GM21737 (cell line): ENCODE measurements at regions not wholly inside any gene's neighbourhood (a gene's known extent, or its start where the extent isn't known, plus 50 kb on each side); places are given as distances from the start of the nearest gene placed in this dataset.

ENCODE experiments used
- ATAC-seq: cut with Tn5 transposase; IDR thresholded peaks from one replicate; pipeline ENCODE4 v1.9.1; 2021; ENCODE audit warnings: mild to moderate bottlenecking, moderate library complexity; ENCODE audit not compliant: unreplicated experiment

DNA sequence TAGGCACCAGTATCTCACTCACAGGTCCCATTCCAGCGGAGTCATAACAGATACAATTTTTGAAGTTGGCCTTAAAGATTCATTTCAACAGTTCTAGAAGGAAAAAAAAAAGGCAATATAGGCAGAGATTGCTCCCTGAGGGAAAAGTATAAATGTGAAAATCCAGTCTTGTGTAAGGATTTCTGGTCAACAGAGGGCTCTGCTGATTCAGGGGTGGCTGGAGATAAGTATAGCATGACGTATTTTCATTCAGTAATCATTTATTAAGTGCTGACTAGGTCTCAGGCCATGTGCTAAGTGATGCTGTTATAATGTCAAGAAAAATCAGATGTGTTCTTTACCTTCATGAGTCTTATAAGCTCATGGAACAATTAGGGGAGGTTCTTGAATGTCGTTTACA, 377.3 kb upstream of the MEF2C start:
- ATAC-seq: no peak

GRCh38 chr5:89255845-89256463, 373.0 kb upstream of the MEF2C start:
- no peak for ATAC-seq

DNA sequence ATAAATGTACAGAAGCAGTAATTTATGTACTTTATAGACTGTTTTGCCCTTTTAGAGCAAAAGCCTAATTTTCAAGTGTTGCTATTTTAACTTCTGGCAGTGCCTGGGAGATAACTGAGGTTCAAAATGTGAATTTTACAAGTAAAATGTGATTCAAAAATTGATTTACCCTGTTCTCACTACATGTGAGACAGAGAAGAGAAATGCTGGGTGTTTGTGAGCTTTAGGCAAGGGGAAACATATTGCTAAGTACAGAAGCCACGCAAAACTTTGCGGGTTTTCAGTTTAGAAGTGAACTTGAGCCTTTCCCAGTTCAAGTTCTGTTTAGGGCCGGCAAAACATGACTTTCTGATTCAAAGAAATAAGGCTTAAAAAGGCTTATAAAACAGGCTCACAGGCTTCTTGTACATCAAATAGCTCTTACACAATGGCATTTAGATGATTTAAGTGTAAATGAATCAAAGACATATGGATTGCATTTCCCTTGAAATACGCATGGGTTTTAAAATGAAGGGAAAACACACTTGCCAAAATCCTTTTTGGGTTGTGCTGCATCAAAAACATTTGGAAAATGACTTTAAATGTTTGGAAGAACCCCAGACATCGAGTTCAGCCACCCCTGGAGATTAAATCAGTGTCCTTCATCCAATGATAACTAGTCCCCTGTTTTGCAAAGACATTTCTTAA, 370.8 kb upstream of the MEF2C start:
- ATAC-seq: no peak

DNA sequence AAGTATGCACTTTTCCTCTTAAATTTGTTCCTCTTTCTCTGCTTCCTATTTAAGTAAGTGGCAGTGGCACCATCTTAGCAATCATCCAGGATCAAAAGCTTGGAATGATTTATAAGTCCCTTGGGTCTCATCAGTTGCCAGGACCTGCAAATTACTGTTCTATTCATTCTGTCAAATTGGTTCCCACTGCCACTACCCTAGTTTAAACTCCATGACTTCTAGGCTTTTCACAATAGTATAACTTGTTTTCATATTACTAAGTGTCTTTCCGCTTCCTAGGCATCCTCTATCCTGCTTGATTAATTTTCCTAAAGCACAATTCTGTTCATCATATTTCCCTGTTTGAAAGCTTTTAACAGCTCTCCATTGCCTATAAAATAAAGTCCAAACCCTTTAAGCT, 363.9 kb upstream of the MEF2C start:
- ATAC-seq: no peak

DNA sequence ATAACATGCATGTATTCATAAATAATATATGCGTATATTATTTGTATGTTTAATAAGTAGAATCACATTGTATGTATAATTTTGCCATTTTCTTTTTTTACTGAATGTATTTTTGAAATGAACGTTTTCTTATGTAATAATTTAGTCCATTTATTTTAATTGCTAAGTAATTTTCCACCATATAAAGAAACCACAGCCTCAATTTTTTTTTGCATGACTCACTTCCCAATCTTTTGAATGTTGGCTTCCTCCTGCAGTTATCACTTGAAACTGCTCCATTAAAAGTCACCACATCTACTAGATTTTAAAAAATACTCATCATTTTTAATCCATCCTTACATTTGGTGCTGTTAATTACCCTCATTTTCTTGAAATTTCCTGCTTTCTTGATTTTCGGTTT, 363.3 kb upstream of the MEF2C start:
- no peak for ATAC-seq

DNA sequence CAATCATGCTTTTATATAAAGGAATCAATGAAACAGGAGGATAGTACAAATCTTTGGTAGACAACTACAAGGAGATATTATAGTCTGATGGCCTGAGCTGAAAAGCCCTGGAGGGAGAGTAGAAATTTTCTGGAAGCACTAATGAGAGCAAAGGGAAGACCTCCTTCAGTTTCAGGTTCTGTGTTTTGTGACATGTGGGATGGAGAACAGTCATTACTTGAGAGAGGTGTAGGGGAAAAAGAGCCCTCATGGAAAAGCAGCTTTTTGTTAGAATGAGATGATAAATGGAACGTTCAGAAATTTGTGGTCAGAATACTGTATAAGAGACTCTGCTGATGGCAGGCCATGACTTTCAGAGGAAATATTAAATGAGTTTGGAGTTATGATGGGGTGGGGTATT, 360.6 kb upstream of the MEF2C start:
- ATAC-seq: no peak

DNA sequence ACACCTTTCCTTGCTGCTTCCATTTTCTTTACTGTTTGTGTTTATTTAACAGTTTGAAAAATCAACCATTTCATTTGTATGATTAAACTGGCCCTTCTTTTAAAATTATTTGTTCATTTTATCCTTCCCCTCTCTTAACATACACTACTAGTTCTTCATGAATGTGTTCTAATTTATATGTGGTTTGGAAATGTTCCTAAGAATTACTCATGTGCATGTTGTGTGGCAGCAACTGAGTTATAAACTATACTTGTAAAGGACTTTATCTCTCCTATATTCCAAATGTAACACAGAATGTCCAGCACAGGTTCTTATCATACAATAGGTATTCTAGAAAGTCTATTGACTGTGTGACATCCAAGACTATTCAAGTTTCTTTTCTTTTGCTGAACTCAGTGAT, 358.2 kb upstream of the MEF2C start:
- ATAC-seq: no peak

DNA sequence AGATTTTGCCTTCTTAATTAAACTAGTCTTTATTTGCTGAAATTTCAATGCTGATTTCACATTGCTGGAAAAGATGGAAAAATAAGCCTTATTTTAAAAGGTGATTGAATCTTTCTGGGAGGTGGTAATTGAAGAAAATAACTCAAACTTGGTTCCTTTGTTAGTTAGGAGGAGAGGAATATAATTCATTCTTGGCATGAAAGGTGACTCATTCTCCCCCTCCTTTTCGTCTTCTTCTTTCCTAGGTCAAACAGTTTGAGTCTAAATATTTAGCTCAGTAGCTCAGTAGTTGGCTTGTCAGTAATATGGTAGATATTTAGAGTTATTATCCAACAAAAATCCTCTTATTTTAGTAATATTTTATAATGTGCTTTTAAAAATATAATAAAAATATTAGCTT, 353.9 kb upstream of the MEF2C start:
- no peak for ATAC-seq

GRCh38 chr5:89233462-89233861, 350.5 kb upstream of the MEF2C start:
- no peak for ATAC-seq

- ATAC-seq: peak; percentile 86
These were observed 349.2 kb upstream of the MEF2C start for GRCh38 chr5:89232139-89232603.

DNA sequence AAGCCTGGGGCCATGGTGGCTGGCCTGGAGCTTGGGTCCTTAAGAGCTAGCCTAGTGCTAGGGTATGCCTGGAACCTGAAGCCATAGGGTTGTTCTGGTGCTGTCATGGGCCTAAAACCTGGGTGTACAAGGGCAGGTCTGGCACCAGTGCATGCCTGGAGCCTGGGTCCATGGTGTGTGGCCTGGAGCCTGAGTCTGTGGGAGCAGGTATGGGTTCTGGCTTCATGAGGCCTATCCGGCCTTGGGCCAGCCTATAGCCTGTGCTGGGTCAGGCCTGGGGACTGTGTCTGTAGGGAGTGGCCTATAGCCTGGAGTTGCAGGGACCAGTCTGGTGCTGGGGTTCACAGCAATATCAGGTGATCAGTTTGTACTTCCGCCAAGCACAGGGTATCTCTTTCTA, 347.2 kb upstream of the MEF2C start:
- no peak for ATAC-seq

DNA sequence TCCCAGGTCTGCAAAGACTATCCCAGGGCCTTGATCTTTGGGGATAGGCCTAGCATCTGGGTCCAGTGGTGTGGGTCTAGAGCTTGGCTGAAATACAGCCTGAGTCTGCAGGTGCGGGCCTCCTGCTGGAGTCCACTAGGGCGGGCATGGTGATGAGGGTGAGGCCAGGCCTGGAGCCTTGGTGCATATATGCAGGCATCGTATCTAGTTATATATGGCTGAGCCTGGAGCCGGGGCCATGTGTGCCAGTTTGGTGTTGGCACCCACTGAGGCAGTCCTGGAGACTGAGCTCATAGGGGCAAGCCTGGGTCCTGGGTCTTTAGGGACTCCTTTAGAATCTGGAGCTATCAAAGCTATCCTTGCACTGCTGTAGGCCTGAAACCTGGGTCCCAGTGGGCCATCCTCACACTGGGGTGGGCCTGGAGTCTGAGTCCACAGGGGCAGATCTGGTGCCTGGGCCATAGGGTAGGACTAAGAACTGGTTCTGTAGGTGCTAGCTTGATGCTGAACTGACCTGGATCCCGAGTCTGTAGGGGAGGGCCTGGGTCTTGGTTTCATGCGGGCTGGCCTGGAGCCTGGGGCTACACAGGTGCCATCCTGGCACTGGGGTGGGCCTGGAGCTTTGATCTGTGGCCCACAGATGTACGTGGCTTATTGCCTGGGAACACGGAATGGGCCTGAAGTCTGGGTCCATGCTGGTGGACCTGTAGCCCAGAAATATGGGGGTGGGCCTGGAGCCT, 346.5 kb upstream of the MEF2C start:
- no peak for ATAC-seq

DNA sequence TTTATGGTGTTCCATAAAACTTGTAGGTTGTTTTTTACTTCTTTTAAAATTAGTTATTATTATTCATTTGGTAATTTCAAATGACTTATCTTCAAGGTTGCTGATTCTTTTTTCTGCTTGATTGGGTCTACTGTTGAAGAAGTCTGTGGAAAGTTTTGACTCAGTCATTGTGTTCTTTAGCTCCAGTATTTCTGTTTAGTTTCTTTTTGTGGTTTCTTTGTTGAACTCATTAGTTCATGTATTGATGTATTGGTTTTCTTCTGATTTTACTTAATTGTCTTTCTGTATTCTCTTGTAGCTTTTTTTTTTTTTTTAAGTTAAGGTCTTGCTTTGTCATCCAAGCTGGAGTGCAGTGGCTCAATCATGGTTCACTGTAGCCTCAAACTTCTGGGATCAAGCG, 345.4 kb upstream of the MEF2C start:
- no peak for ATAC-seq

DNA sequence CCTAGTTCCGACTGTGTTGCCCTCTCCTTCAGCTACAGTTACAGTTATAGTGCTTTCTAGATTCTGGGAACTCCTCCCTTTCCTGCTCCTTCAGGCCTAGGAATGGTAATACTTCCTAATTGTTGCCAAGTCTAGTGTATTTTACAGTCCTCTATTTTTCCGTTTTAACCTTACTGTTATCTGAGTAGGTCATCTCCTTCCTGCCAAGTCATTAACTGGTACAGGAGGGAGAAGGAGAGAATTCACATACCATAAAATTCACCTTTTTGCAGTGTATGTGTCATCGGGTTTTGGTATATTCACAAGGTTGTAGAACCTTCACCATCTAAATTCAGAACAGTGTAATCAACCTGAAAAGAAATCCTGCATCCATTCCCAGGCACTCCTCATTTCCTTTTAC, 335.4 kb upstream of the MEF2C start:
- no peak for ATAC-seq

DNA sequence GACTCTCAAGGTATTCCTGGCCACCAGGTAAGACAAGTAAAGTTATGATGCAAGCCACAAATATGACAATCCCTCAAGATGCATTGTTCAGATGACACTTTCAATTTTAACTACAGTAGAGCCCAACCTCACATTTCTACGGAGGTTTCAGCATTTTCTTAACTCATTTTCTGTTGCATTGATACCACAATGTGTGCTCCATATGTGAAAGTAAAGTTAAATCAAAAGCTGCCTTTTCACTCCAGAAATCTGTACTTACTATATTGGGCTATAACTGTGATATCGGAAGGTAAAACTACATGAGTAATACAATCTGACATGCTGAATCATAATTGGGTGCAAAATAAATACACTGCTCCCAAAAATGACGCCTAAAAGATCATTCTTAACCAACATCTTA, 333.6 kb upstream of the MEF2C start:
- no peak for ATAC-seq

DNA sequence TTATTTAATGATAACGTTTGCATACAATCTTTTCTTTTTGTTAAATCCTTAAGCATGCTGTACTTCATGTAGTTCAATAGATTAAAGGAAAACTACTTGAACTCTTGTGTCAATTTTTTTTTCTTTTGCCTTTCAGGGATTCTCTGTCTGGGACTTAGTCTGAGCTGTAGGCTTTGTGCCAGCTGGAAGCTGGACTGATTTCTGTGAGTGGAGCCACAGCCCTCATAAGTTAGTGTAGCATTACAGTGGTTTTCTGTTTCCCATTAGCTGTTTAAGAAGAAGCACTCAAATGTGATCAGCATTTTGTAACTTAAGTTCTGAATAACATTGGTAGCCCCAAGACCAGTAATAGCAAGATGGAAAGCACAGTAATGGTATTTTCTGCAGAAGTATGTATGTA, 330.6 kb upstream of the MEF2C start:
- ATAC-seq: no peak

- ATAC-seq: no peak
These were observed 328.9 kb upstream of the MEF2C start for GRCh38 chr5:89211836-89212235.

GRCh38 chr5:89208811-89209210, 325.8 kb upstream of the MEF2C start:
- ATAC-seq: no peak

GRCh38 chr5:89208392-89208791, 325.4 kb upstream of the MEF2C start:
- no peak for ATAC-seq

DNA sequence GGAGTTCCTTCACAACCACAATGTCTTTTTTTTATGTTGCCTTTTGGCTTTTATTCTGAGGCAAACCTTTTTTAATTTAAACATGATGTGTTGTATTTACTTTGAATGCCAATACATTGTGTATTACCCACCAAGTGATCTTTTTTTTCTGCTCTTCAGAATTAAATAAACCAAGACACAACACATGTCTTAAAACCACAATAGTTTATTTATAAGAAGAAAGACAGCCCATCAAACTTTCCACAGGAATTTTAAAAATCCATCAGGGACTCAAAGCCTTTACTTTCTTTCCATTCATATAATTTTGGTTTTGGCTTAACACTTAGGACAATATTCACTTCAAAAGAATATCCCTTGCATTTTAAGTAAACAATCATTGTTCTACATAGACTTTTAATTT, 321.8 kb upstream of the MEF2C start:
- no peak for ATAC-seq

DNA sequence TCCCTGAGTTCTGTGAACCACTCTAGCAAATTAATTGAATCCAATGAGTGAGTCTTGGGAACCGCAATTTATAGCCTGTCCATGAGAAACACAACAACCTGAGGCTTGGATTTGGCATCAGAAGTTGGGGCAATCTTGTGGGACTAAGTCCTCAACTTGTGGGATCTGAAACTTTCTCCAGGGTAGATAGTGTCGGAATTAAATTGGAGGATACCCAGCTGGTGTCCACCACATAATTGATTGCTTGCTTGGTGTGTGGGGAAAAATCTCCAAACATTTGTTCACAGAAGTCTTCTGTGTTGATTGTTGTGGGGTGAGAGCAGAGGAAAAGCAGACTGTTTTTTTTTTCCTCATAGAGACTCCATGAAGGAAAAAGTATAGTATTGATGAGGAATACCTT, 320.6 kb upstream of the MEF2C start:
- no peak for ATAC-seq

DNA sequence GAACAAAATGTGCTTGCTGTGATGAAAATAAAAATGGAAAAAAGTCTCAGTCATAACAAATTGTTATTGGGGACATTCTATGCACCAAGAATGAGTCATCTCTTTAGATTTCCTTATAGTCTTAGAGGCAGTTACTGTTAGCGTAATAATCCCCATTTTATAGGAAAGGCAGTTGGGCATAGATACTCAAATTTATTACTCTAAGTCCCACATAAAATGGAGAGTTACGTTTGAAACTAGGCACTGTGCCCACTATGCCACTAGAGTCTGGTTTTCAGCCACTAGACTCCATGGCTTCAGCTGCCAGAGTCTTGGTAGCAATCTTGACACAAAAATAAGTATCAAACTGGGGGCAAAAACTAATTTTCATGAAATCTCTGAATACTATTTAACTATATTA, 317.9 kb upstream of the MEF2C start:
- ATAC-seq: no peak
